ENCODE measurements at regions not wholly inside any gene's neighbourhood (a gene's known extent, or its start where the extent isn't known, plus 50 kb on each side); places are given as distances from the start of the nearest gene placed in this dataset.

GRCh38 chr17:70912716-70913485 is 743.6 kb downstream of the KCNJ2 start:
- Histone ChIP-seq H3K27ac (no peak overlapping the region), H3K4me3 (no peak overlapping the region), H3K36me3 (no peaks in the 10 kb centered on the region), H3K27me3 (replicated peaks; ENCODE audit: insufficient read depth) (no peaks in the 10 kb centered on the region), H3K4me1 (replicated peaks) (no peaks in the 10 kb centered on the region), H3K9me3 (no peaks in the 10 kb centered on the region)
- intact Hi-C loops (cut with DNase I), result no loop called here
- 23% methylated on average over 4 of the region's 4 CpGs for WGBS
- TF ChIP-seq POLR2A (IDR thresholded peaks at IDR 0.05) (no peak), CTCF (IDR thresholded peaks at IDR 0.05) (no peak), POLR2AphosphoS5 (IDR thresholded peaks at IDR 0.05) (no peak)
- DNase-seq (ENCODE audit: low spot score), result no peak

GRCh38 chr17:70916469-70916868 is 747.1 kb downstream of the KCNJ2 start:
- no peak for DNase-seq (ENCODE audit: low spot score)
- TF ChIP-seq CTCF (IDR thresholded peaks at IDR 0.05) (no peak), POLR2A (IDR thresholded peaks at IDR 0.05) (no peak), POLR2AphosphoS5 (IDR thresholded peaks at IDR 0.05) (no peak)
- Histone ChIP-seq H3K27ac (no peak overlapping the region), H3K36me3 (no peaks in the 10 kb centered on the region), H3K4me1 (replicated peaks) (no peaks in the 10 kb centered on the region), H3K27me3 (replicated peaks; ENCODE audit: insufficient read depth) (no peaks in the 10 kb centered on the region), H3K4me3 (no peak overlapping the region), H3K9me3 (no peaks in the 10 kb centered on the region)
- intact Hi-C loops (cut with DNase I), result no loop called here

GRCh38 chr17:70919241-70919640 is 749.9 kb downstream of the KCNJ2 start:
- intact Hi-C loops (cut with DNase I), result no loop called here
- no peaks in the 10 kb centered on the region for H3K36me3 ChIP-seq
- TF ChIP-seq CTCF (IDR thresholded peaks at IDR 0.05) (no peak), POLR2A (IDR thresholded peaks at IDR 0.05) (no peak), POLR2AphosphoS5 (IDR thresholded peaks at IDR 0.05) (no peak)
- H3K4me1 ChIP-seq (replicated peaks), result no peaks in the 10 kb centered on the region
- H3K9me3 ChIP-seq, result no peaks in the 10 kb centered on the region
- DNase-seq (ENCODE audit: low spot score), result no peak
- H3K27ac ChIP-seq, result no peak overlapping the region
- no peaks in the 10 kb centered on the region for H3K27me3 ChIP-seq (replicated peaks; ENCODE audit: insufficient read depth)
- no peak overlapping the region for H3K4me3 ChIP-seq
- 100% methylated on average over 1 of the region's 1 CpG for WGBS

GRCh38 chr17:70920416-70920815 is 751.1 kb downstream of the KCNJ2 start:
- no peak overlapping the region for H3K27ac ChIP-seq
- WGBS, result 92% methylated on average over 1 of the region's 1 CpG
- TF ChIP-seq POLR2A (IDR thresholded peaks at IDR 0.05) (no peak), POLR2AphosphoS5 (IDR thresholded peaks at IDR 0.05) (no peak), CTCF (IDR thresholded peaks at IDR 0.05) (no peak)
- no peak overlapping the region for H3K4me3 ChIP-seq
- no peaks in the 10 kb centered on the region for H3K4me1 ChIP-seq (replicated peaks)
- intact Hi-C loops (cut with DNase I), result no loop called here
- no peaks in the 10 kb centered on the region for H3K27me3 ChIP-seq (replicated peaks; ENCODE audit: insufficient read depth)
- DNase-seq (ENCODE audit: low spot score), result no peak
- H3K9me3 ChIP-seq, result no peaks in the 10 kb centered on the region
- H3K36me3 ChIP-seq, result no peaks in the 10 kb centered on the region

GRCh38 chr17:70922268-70922667 is 752.9 kb downstream of the KCNJ2 start:
- WGBS, result 83% methylated on average over 2 of the region's 2 CpGs
- Histone ChIP-seq H3K27ac (no peak overlapping the region), H3K4me3 (no peak overlapping the region), H3K4me1 (replicated peaks) (no peaks in the 10 kb centered on the region), H3K36me3 (no peaks in the 10 kb centered on the region), H3K9me3 (no peaks in the 10 kb centered on the region), H3K27me3 (replicated peaks; ENCODE audit: insufficient read depth) (no peaks in the 10 kb centered on the region)
- intact Hi-C loops (cut with DNase I), result no loop called here
- TF ChIP-seq POLR2AphosphoS5 (IDR thresholded peaks at IDR 0.05) (no peak), CTCF (IDR thresholded peaks at IDR 0.05) (no peak), POLR2A (IDR thresholded peaks at IDR 0.05) (no peak)
- DNase-seq (ENCODE audit: low spot score), result no peak
